Common myeloid progenitor, CD34-positive (primary cell): ENCODE measurements at regions not wholly inside any gene's neighbourhood (a gene's known extent, or its start where the extent isn't known, plus 50 kb on each side); places are given as distances from the start of the nearest gene placed in this dataset.
"Not testable (repeated sequence)": the region's sequence is repeated elsewhere in the genome, so short reads cannot be mapped to it uniquely, and the experiment has no call there.

ENCODE experiments used
- CTCF ChIA-PET: fragments of 350-600 bp; sonication (Branson Sonifier 250); formaldehyde crosslinking; loops from one replicate; lab custom pipeline; 2021; ENCODE audit warnings: antibody characterized with exemption; lab: Charles Lee
- POLR2A ChIA-PET: fragments of 350-600 bp; sonication (Branson Sonifier 250); formaldehyde crosslinking; loops from one replicate; lab custom pipeline; 2021; ENCODE audit warnings: antibody characterized with exemption; lab: Charles Lee
- DNase-seq, 3 donors: peaks; one replicate each; pipeline versions ENCODE4 v3.0.0 to v3.0.0-alpha.2; 2013
- H3K27ac ChIP-seq, 2 experiments: 1 replicate in 1 of 2; 2 replicates in 1 of 2; pipeline ENCODE4 v1.7.0; 2013; ENCODE audit warnings: inconsistent platforms in 2 of 2, low read length in 2 of 2, mild to moderate bottlenecking in 2 of 2, low read depth in 1 of 2, moderate library complexity in 1 of 2; ENCODE audit not compliant: severe bottlenecking in 2 of 2, insufficient read depth in 1 of 2, poor library complexity in 1 of 2
- H3K27me3 ChIP-seq, 5 experiments: replicated peaks in 2 of 5; 1 replicate in 3 of 5; 2 replicates in 2 of 5; pipeline versions ENCODE4 v1.6.1 to v1.7.0; 2013; ENCODE audit warnings: low read length in 4 of 5, mild to moderate bottlenecking in 2 of 5, moderate library complexity in 2 of 5, inconsistent platforms in 1 of 5; ENCODE audit not compliant: insufficient read depth in 5 of 5, control insufficient read depth in 4 of 5
- H3K36me3 ChIP-seq, 4 experiments: 1 replicate in 2 of 4; 2 replicates in 2 of 4; pipeline versions ENCODE4 v1.6.1 to v1.7.0; 2013; ENCODE audit warnings: low read length in 3 of 4, control low read depth in 1 of 4, mild to moderate bottlenecking in 1 of 4; ENCODE audit not compliant: control insufficient read depth in 4 of 4, insufficient read depth in 4 of 4
- H3K4me1 ChIP-seq, 4 experiments: 1 replicate in 3 of 4; 2 replicates in 1 of 4; pipeline versions ENCODE4 v1.6.1 to v1.7.1; 2013; ENCODE audit warnings: low read length in 3 of 4, mild to moderate bottlenecking in 3 of 4, control low read depth in 1 of 4, inconsistent platforms in 1 of 4, moderate library complexity in 1 of 4; ENCODE audit not compliant: control insufficient read depth in 4 of 4, insufficient read depth in 4 of 4; ENCODE audit errors: control extremely low read depth in 1 of 4
- H3K4me3 ChIP-seq, 7 experiments: 1 replicate in 4 of 7; 2 replicates in 3 of 7; pipeline versions ENCODE4 v1.5.1 to v1.7.0; 2013; ENCODE audit warnings: mild to moderate bottlenecking in 7 of 7, low read length in 6 of 7, moderate library complexity in 6 of 7, inconsistent platforms in 2 of 7, low read depth in 2 of 7, control low read depth in 1 of 7; ENCODE audit not compliant: insufficient read depth in 4 of 7, control insufficient read depth in 1 of 7; ENCODE audit errors: extremely low read depth in 1 of 7
- H3K9me3 ChIP-seq, 5 experiments: 1 replicate in 4 of 5; 2 replicates in 1 of 5; pipeline versions ENCODE4 v1.6.1 to v1.7.1; 2013; ENCODE audit warnings: low read length in 4 of 5, mild to moderate bottlenecking in 2 of 5, inconsistent platforms in 1 of 5, low read depth in 1 of 5, moderate library complexity in 1 of 5; ENCODE audit not compliant: control insufficient read depth in 4 of 5, insufficient read depth in 2 of 5; ENCODE audit errors: control extremely low read depth in 1 of 5
- WGBS: methylation state at CpG from one replicate; pipeline ENCODE4 v1.1.5; 2013; ENCODE audit not compliant: insufficient coverage; 5-methylcytosine and 5-hydroxymethylcytosine counted together

DNA sequence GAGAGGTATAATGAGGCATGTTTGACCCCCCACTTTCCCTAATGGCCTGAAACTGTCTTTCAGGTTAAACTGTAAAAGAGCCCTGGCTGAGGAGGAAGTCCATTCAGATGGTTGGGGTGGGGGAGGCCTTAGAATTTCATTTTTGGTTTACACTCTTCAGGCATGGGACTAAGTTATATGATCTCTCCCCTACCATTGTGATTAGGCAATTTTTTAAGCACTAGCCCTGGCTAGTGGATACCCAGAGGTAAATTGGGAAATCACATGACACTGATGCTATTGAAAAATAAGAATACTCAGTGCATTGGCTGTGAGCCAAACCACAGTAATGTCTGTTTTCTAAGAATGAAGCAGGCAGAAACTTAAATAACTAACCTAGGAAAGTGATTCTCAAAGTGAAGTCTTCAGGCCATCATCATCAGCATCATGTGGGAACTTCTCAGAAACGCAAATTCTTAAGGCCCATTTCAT is 149.7 kb downstream of the RRAGB start:
- Histone ChIP-seq H3K27ac (no peak overlapping the region), H3K27me3 (no peaks in the 10 kb centered on the region), H3K4me3 (no peak overlapping the region), H3K36me3 (no peaks in the 10 kb centered on the region), H3K4me1 (no peaks in the 10 kb centered on the region), H3K9me3 (no peaks in the 10 kb centered on the region)
- CTCF ChIA-PET = no interaction called here
- WGBS = 56% methylated on average over 1 of the region's 1 CpG
- POLR2A ChIA-PET = no interaction called here
- DNase-seq = peak; percentile 3 to 51 (median 11)

DNA sequence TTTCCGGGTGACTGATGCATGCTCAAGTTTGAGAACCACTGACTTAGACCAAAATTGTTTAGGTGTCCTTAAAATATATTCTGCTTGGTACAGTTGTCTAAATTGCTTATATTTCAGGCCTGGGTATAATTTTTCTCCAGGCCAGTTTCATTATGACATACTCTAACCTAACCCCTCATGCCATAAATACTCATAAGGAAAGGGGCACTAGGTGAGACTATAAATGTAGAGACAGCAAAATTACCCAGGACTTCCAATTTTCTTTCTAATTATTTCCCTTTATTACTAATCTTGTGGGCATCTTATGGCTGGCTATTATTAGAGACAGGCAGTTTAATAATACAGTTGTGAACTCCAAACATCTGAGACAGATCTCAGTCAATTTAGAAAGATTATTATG is 150.2 kb downstream of the RRAGB start:
- H3K4me1 ChIP-seq = no peaks in the 10 kb centered on the region
- no peaks in the 10 kb centered on the region for H3K36me3 ChIP-seq
- DNase-seq = no peak
- no peaks in the 10 kb centered on the region for H3K9me3 ChIP-seq
- ChIA-PET POLR2A (no interaction called here), CTCF (no interaction called here)
- no CpG with 5 or more reads among the region's 1 CpG for WGBS
- no peak overlapping the region for H3K4me3 ChIP-seq
- H3K27me3 ChIP-seq = no peaks in the 10 kb centered on the region
- no peak overlapping the region for H3K27ac ChIP-seq

DNA sequence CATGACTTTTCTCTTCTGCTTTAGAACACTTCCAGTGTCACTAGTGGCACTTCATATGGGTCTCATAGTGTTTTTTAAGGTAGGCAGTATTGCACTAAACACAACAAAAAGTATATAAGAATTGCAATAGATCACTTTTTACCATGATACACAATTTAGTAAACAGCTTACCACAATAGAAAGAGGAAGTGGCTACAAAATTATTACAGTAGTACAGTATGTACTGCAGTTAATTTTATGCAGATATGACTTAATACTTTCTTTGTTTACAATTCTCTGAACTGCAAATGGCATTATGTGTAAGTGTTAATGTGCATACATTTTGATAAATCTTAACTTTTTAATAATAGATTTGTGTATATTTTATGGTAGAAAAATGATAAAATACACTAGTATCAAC is 157.3 kb downstream of the RRAGB start:
- POLR2A ChIA-PET = no interaction called here
- Histone ChIP-seq H3K4me1 (no peaks in the 10 kb centered on the region), H3K27me3 (no peaks in the 10 kb centered on the region), H3K27ac (no peak overlapping the region), H3K36me3 (no peaks in the 10 kb centered on the region), H3K9me3 (no peaks in the 10 kb centered on the region), H3K4me3 (no peak overlapping the region)
- CTCF ChIA-PET = no interaction called here
- no peak for DNase-seq

DNA sequence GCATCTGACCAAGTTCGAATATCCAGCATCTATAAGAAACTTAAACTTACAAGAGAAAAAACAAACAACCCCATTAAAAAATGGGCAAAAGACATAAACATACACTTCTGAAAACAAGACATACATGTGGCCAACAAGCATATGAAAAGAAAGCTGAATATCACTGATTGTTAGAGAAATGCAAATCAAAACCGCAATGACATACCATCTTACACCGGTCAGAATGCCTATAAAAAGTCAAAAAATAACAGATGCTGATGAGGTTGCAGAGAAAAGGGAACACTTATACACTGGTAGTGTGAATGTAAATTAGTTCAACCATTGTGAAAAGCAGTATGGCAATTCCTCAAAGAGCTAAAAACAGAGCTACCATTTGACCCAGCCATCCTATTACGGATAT is 166.0 kb downstream of the RRAGB start:
- CTCF ChIA-PET, H3K9me3 ChIP-seq, POLR2A ChIA-PET, H3K27ac ChIP-seq, H3K27me3 ChIP-seq, DNase-seq, H3K36me3 ChIP-seq, H3K4me1 ChIP-seq, H3K4me3 ChIP-seq: not testable (repeated sequence)
- WGBS = 60% methylated on average over 1 of the region's 4 CpGs

DNA sequence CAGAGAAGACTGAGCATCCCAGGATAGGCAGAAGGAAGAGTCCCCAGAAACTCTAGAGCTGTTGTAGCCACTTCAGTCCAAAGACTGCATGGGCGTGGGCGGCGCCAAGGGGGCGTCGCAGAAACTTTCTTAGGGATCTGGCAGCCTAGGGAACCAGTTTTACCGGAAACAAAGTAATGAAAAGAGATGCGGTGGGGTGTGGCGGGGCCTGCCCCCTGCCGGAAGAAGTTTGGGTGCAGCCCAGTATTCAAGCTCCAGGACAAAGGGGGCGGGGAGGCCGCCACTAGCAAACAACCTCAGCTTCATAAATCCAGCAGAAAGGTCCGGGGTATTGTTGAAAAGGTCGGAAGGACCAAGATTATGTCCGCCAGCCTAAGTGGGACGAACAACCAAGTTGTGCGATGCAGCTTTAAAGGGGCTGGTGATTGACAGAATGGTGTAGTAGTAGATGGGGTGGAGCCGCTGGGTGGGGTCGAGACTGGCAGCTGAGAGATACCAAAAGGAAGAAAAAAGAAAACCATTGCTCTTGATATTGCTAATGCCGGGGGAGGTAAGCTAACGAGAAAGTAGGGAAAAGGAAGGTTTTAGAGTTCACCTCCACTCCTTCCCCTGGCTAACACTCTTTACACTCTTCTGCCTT is 190.5 kb downstream of the RRAGB start:
- Histone ChIP-seq H3K4me1 (peaks cover 0 to 5% (median 0%) of the 10 kb centered on the region in 4 experiments), H3K27ac (peak overlapping the region in 1 of 2 experiments; percentile 70), H3K36me3 (no peaks in the 10 kb centered on the region), H3K4me3 (peak overlapping the region; percentile 43 to 93 (median 77)), H3K9me3 (no peaks in the 10 kb centered on the region), H3K27me3 (no peaks in the 10 kb centered on the region)
- ChIA-PET CTCF (interaction anchor here (0.9 to 1.3 kb wide), 3 partner anchors 185 to 340 kb away, joined by 3 to 5 read pairs (median 4); partner anchors contain the start of gene RRAGB), POLR2A (no interaction called here)
- WGBS = 19% methylated on average over 16 of the region's 20 CpGs
- DNase-seq = peak; percentile 76 to 89 (median 86)

DNA sequence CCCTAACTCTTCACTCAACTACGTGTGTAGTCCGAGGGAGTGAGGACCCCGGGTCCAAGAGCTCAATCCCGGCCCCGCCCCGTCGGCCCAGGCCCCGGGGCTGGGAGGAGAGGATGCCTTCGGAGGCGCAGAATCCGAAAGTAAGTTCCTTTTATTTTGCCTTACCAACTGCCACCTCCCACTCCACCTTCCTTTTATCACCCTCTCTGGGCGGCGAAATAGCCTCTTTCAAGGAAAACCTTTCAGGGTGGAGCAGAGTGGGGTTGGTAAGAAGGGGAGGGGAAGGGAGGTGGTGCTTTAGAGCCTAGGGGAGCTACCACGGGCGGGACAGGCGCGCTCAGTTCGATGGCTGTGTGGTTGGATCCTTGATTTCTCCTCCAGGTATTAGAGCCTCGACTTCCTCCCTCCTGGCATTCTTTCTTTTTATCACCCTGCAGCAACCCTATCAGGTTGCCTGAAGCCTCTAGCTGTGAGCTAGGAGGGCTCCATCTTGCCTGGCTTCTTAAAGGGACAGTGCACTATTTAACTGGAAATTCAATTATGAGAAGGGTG is 191.2 kb downstream of the RRAGB start:
- Histone ChIP-seq H3K4me1 (peaks cover 0 to 5% (median 0%) of the 10 kb centered on the region in 4 experiments), H3K9me3 (no peaks in the 10 kb centered on the region), H3K27me3 (no peaks in the 10 kb centered on the region), H3K27ac (peak overlapping the region in 1 of 2 experiments; percentile 70), H3K4me3 (peak overlapping the region; percentile 62 to 93 (median 77)), H3K36me3 (no peaks in the 10 kb centered on the region)
- POLR2A ChIA-PET = no interaction called here
- CTCF ChIA-PET = interaction anchor here (0.6 to 1.3 kb wide), 4 partner anchors 174 to 339 kb away, joined by 3 to 5 read pairs (median 4); partner anchors contain the start of gene RRAGB
- WGBS = 18% methylated on average over 8 of the region's 19 CpGs
- DNase-seq = peak; percentile 16 to 36 (median 23)
